SK-N-MC (cell line): ENCODE measurements at regions not wholly inside any gene's neighbourhood (a gene's known extent, or its start where the extent isn't known, plus 50 kb on each side); places are given as distances from the start of the nearest gene placed in this dataset.

Experiments
- DNase-seq: peaks from one replicate; pipeline ENCODE4 v3.0.0-alpha.2; 2011; ENCODE audit warnings: low read depth, low spot score
- H3K27ac ChIP-seq: fragments of 200-600 bp; sonication (generic); 2 replicates; pipeline ENCODE4 v1.5.1; 2016; ENCODE audit warnings: mixed run types
- H3K36me3 ChIP-seq: fragments of 200-600 bp; sonication (generic); 2 replicates; pipeline ENCODE4 v1.6.1; 2017; ENCODE audit warnings: antibody characterized with exemption, low read length, mixed read lengths; ENCODE audit not compliant: insufficient read depth
- H3K4me3 ChIP-seq: fragments of 200-600 bp; sonication (generic); 2 replicates; pipeline ENCODE4 v1.5.1; 2016
- H3K9ac ChIP-seq: fragments of 200-600 bp; sonication (generic); 2 replicates; pipeline ENCODE4 v1.8.0; 2017; ENCODE audit warnings: mixed run types, mixed read lengths; ENCODE audit not compliant: insufficient read length
- H3K9me3 ChIP-seq: fragments of 200-600 bp; sonication (generic); 2 replicates; pipeline ENCODE4 v1.6.1; 2017; ENCODE audit warnings: low read depth, mild to moderate bottlenecking, antibody characterized with exemption, low read length, moderate library complexity, mixed read lengths
- EZH2 ChIP-seq: fragments of 200-600 bp; sonication (generic); IDR thresholded peaks from one replicate; pipeline ENCODE4 v1.6.1; 2017; ENCODE audit warnings: antibody characterized with exemption
- FOXP2 ChIP-seq: optimal IDR thresholded peaks from 2 replicates; pipeline ENCODE3; 2011; ENCODE audit warnings: mild to moderate bottlenecking, moderate library complexity; ENCODE audit not compliant: insufficient read depth; ENCODE audit errors: extremely low read length, control extremely low read depth
- POLR2AphosphoS5 ChIP-seq: IDR thresholded peaks from 2 replicates; pipeline ENCODE4 v1.6.1; 2012; ENCODE audit warnings: mild to moderate bottlenecking, low read depth, low read length, borderline replicate concordance

DNA sequence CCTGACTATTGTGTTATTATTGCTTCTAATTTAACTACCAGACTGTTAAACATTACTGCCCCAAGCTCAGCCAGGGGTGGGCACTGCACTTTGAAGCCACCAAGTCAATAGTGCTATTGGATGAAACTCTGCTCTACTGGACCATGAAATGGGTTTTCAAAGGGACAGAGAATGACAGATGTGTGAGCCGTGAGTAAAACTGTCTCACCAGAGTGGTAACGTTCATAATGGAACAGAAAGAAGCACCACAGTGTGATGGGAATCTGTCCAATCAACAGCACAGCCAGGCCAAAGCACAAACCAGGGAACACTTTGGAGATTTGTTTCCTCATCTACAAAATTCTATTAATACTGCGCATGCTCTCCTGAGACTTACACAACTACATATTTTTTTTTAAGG lies 171.8 kb upstream of the LPP start:
- TF ChIP-seq FOXP2 = no peak
- TF ChIP-seq POLR2AphosphoS5 = no peak
- TF ChIP-seq EZH2 = no peak
- Histone ChIP-seq H3K9me3 (no peaks in the 10 kb centered on the region), H3K4me3 (no peak overlapping the region), H3K27ac (no peak overlapping the region), H3K9ac (no peak overlapping the region), H3K36me3 (no peaks in the 10 kb centered on the region)
- no peak for DNase-seq

DNA sequence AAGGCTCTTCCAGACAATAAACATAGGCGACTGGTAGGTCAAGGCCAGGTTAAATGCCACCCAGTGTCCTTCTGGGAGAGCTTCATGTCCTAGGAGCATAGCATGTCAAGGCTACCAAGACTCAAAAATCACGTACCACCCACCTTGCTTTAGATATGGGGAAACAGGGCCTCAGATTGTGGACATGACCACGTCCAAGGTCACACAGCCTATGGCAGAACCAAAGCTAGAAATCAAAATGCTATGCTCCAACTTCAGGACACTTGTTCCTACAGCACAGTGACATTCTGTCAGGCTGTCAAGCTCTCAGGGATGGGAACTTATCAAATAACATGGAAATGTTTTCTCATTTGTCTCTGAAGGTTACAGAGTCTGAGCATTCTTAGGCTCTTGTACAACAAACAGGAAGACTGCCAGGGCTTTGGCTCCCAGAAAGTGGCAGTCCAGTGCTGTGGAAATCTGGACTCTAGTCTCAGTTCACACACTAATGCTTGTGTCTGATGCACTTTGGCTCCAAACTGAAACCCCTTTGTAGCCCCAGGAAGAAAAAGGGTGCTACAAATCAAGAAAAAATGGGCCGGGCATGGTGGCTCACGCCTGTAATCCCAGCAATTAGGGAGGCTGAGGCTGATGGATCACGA lies 170.4 kb upstream of the LPP start:
- Histone ChIP-seq H3K9me3 (no peaks in the 10 kb centered on the region), H3K36me3 (no peaks in the 10 kb centered on the region), H3K27ac (no peak overlapping the region), H3K4me3 (no peak overlapping the region), H3K9ac (no peak overlapping the region)
- DNase-seq = no peak
- no peak for TF ChIP-seq POLR2AphosphoS5
- no peak for TF ChIP-seq FOXP2
- no peak for TF ChIP-seq EZH2

DNA sequence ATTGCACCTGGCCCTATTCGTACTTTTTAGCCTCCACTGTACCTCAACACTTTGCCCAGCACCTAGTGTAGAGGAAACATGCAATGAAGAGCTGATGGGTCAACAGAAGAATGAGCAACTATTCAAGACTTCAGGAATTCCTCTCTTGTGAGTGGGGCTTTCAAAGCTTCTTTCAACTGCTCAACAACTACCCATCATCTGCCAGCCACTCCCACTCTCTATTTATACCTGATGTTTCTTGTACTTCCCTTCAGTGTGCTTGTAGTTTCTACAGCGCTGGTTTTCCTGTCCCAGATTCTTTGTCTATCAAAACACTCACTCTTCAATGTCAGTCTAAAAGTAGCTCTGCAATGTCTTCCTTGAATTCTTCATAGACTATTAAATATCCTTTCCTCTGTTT lies 168.3 kb upstream of the LPP start:
- TF ChIP-seq FOXP2 (no peak), POLR2AphosphoS5 (no peak), EZH2 (no peak)
- Histone ChIP-seq H3K4me3 (no peak overlapping the region), H3K27ac (no peak overlapping the region), H3K9ac (no peak overlapping the region), H3K36me3 (no peaks in the 10 kb centered on the region), H3K9me3 (no peaks in the 10 kb centered on the region)
- no peak for DNase-seq

- DNase-seq = no peak
- no peaks in the 10 kb centered on the region for H3K9me3 ChIP-seq
- H3K4me3 ChIP-seq = no peak overlapping the region
- H3K27ac ChIP-seq = no peak overlapping the region
- TF ChIP-seq FOXP2 = no peak
- no peak for TF ChIP-seq POLR2AphosphoS5
- TF ChIP-seq EZH2 = no peak
- no peak overlapping the region for H3K9ac ChIP-seq
- no peaks in the 10 kb centered on the region for H3K36me3 ChIP-seq
These were observed 167.4 kb upstream of the LPP start for GRCh38 chr3:187986514-187986934.

DNA sequence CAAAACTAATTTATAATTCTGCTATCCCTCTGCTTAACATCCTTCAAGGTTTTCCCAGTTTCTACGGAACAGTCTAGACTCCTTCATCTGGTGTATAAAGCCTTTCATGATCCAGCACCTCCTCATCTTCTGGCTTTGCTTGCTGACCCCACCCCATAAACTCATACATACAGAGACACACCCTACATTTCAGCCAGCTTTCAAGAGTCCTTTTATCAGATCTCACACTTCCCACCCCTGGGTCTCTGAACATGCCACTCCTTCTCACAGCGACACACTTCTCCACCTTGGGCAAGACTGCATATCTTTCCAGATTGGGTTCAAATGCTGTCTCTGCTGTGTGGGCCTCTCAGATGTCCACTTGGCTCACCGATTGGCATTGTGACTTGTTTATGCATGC lies 166.8 kb upstream of the LPP start:
- Histone ChIP-seq H3K4me3 (no peak overlapping the region), H3K9ac (no peak overlapping the region), H3K9me3 (no peaks in the 10 kb centered on the region), H3K27ac (no peak overlapping the region), H3K36me3 (no peaks in the 10 kb centered on the region)
- DNase-seq = no peak
- TF ChIP-seq EZH2 = no peak
- no peak for TF ChIP-seq POLR2AphosphoS5
- no peak for TF ChIP-seq FOXP2

DNA sequence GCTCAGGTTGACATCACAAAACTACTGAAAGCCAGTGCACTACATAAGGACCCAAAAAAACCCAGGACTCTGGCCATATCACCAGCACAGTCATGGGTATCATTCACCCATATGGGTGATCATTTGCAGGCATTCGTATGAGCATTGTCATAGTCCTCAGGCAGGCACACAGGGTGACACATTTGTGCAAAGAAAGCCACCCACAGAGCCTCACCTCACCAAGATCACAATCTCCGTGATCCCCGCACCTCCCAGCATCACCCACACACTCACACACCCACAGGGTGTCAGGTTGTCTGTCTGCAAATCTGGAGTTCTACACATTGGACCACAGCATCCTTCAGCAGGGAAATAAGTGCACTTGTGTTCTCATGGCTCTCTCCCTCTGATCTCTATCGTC lies 166.0 kb upstream of the LPP start:
- H3K4me3 ChIP-seq = no peak overlapping the region
- no peak overlapping the region for H3K27ac ChIP-seq
- no peaks in the 10 kb centered on the region for H3K36me3 ChIP-seq
- no peak for DNase-seq
- no peaks in the 10 kb centered on the region for H3K9me3 ChIP-seq
- no peak overlapping the region for H3K9ac ChIP-seq
- TF ChIP-seq EZH2 (no peak), POLR2AphosphoS5 (no peak), FOXP2 (no peak)

- no peak for DNase-seq
- H3K4me3 ChIP-seq = no peak overlapping the region
- H3K9me3 ChIP-seq = no peaks in the 10 kb centered on the region
- TF ChIP-seq FOXP2 (no peak), POLR2AphosphoS5 (no peak), EZH2 (no peak)
- no peak overlapping the region for H3K9ac ChIP-seq
- no peaks in the 10 kb centered on the region for H3K36me3 ChIP-seq
- H3K27ac ChIP-seq = no peak overlapping the region
These were observed 164.3 kb upstream of the LPP start for GRCh38 chr3:187989575-187990153.

- TF ChIP-seq EZH2 (no peak), FOXP2 (no peak), POLR2AphosphoS5 (no peak)
- Histone ChIP-seq H3K27ac (no peak overlapping the region), H3K4me3 (no peak overlapping the region), H3K36me3 (no peaks in the 10 kb centered on the region), H3K9me3 (no peaks in the 10 kb centered on the region), H3K9ac (no peak overlapping the region)
- DNase-seq = no peak
These were observed 161.3 kb upstream of the LPP start for GRCh38 chr3:187992609-187993008.
